Gastroesophageal sphincter (tissue), 4 donors: ENCODE measurements at regions not wholly inside any gene's neighbourhood (a gene's known extent, or its start where the extent isn't known, plus 50 kb on each side); places are given as distances from the start of the nearest gene placed in this dataset.

ENCODE experiments used
- ATAC-seq: fragments of 150-250 bp; one replicate; pipeline ENCODE4 v1.9.1; 2016; ENCODE audit warnings: mild to moderate bottlenecking, moderate library complexity
- H3K27ac ChIP-seq, 4 donors: fragments of 200-600 bp; sonication (generic) in 3 of 4; 1 replicate in 3 of 4; 2 replicates in 1 of 4; pipeline ENCODE4 v1.5.1; 2016 to 2019
- H3K27me3 ChIP-seq: fragments of 200-600 bp; sonication (generic); one replicate; pipeline ENCODE4 v1.5.1; 2019
- H3K36me3 ChIP-seq, 2 donors: fragments of 200-600 bp; sonication (generic); one replicate each; pipeline ENCODE4 v1.5.1; 2019; ENCODE audit warnings: control low read depth in 1 of 2
- H3K4me1 ChIP-seq, 3 donors: fragments of 200-600 bp; sonication (generic); 1 replicate in 2 of 3; 2 replicates in 1 of 3; pipeline ENCODE4 v1.5.1; 2016 to 2019; ENCODE audit warnings: control low read depth in 2 of 3
- H3K4me3 ChIP-seq, 2 donors: fragments of 200-600 bp; sonication (generic); one replicate each; pipeline ENCODE4 v1.5.1; 2019; ENCODE audit warnings: mild to moderate bottlenecking in 1 of 2, moderate library complexity in 1 of 2
- H3K9me3 ChIP-seq, 3 donors: fragments of 200-600 bp; sonication (generic); one replicate each; pipeline ENCODE4 v1.5.1; 2017 to 2019; ENCODE audit warnings: control low read depth in 2 of 3
- EP300 ChIP-seq: sonication (generic); formaldehyde crosslinking; IDR thresholded peaks from one replicate; pipeline ENCODE4 v1.6.1; 2017; ENCODE audit warnings: antibody characterized with exemption, mild to moderate bottlenecking
- POLR2A ChIP-seq, 2 donors: fragments of 450-650 bp; IDR thresholded peaks; one replicate each; pipeline ENCODE4 v1.6.1; 2017; ENCODE audit warnings: antibody characterized with exemption in 2 of 2, mild to moderate bottlenecking in 2 of 2, moderate library complexity in 1 of 2
- POLR2AphosphoS5 ChIP-seq: sonication (generic); formaldehyde crosslinking; IDR thresholded peaks from one replicate; pipeline ENCODE4 v1.6.1; 2017; ENCODE audit warnings: antibody characterized with exemption
- WGBS, 2 donors: methylation state at CpG; one replicate each; pipeline ENCODE4 v1.1.5; 2018; ENCODE audit warnings: low coverage in 1 of 2; 5-methylcytosine and 5-hydroxymethylcytosine counted together
- TF ChIP-seq, protein P1 (sequence below), 4 experiments: fragments of 200-600 bp in 2 of 4; fragments of 450-650 bp in 2 of 4; sonication (generic) in 1 of 4; IDR thresholded peaks; one replicate each; pipeline ENCODE4 v1.5.1; 2017 to 2019; ENCODE audit warnings: antibody characterized with exemption in 4 of 4, mild to moderate bottlenecking in 2 of 4, moderate library complexity in 2 of 4

DNA sequence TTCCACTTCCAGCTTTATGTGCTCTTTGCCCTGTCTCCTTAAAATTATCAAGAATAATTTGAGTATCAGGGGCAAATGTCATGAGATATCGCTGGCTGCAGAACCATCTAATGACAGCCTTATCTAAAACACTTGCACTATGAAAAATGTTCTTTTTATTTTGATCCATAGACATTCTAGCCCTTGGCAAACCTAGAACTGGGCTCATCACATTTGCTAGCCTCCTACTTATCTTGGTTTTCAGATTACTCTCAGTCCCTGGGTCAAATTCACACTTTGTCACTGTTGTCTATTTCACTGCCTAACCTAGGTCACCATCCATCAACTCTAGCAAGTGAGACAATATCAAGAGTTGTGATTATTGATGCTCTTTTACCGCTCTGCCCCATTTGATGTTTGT, 59.9 kb upstream of the IPO9 start:
- ATAC-seq: no peak
- TF ChIP-seq, protein P1, sequence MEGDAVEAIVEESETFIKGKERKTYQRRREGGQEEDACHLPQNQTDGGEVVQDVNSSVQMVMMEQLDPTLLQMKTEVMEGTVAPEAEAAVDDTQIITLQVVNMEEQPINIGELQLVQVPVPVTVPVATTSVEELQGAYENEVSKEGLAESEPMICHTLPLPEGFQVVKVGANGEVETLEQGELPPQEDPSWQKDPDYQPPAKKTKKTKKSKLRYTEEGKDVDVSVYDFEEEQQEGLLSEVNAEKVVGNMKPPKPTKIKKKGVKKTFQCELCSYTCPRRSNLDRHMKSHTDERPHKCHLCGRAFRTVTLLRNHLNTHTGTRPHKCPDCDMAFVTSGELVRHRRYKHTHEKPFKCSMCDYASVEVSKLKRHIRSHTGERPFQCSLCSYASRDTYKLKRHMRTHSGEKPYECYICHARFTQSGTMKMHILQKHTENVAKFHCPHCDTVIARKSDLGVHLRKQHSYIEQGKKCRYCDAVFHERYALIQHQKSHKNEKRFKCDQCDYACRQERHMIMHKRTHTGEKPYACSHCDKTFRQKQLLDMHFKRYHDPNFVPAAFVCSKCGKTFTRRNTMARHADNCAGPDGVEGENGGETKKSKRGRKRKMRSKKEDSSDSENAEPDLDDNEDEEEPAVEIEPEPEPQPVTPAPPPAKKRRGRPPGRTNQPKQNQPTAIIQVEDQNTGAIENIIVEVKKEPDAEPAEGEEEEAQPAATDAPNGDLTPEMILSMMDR (IDR thresholded peaks at IDR 0.05): no peak
- TF ChIP-seq POLR2A (IDR thresholded peaks at IDR 0.05) (no peak), POLR2AphosphoS5 (no peak), EP300 (no peak)
- no peaks in the 10 kb centered on the region for H3K36me3 ChIP-seq
- H3K27ac ChIP-seq: no peak overlapping the region
- peaks cover 0 to 16% (median 0%) of the 10 kb centered on the region in 3 donors for H3K4me1 ChIP-seq
- H3K9me3 ChIP-seq: peaks cover 0 to 20% (median 0%) of the 10 kb centered on the region in 3 donors
- no peaks in the 10 kb centered on the region for H3K27me3 ChIP-seq
- 74 to 83% methylated on average over 2 of the region's 2 CpGs for WGBS, 2 donors
- no peak overlapping the region for H3K4me3 ChIP-seq

DNA sequence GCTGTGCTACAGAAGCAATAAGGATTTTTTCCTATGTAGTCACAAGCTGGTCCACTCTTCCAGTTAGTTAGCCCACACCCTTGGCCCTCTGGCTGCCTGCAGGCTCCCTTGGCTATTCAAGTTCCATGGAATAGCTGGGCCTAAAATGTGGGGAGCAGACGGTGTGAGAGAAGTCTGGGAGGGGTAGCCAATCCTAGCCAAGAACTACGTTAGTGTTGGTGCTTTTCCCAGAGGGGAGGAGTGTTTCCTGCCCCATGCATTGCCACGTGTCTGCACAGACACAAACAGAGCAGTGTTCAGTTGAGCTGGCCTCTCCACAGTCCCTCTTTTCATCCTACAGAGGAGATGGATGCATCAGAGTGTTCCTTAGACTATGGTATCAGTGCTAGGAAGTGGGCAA, 59.0 kb upstream of the IPO9 start:
- 50% methylated on average over 1 of the region's 3 CpGs; no CpG with 5 or more reads in 1 of the 2 donors for WGBS, 2 donors
- Histone ChIP-seq H3K27ac (no peak overlapping the region), H3K4me3 (no peak overlapping the region), H3K4me1 (peaks cover 0 to 15% (median 0%) of the 10 kb centered on the region in 3 donors), H3K27me3 (no peaks in the 10 kb centered on the region), H3K36me3 (no peaks in the 10 kb centered on the region), H3K9me3 (peaks cover 0 to 20% (median 0%) of the 10 kb centered on the region in 3 donors)
- ATAC-seq: peak; percentile 67
- TF ChIP-seq POLR2AphosphoS5: no peak
- TF ChIP-seq POLR2A (IDR thresholded peaks at IDR 0.05): no peak
- TF ChIP-seq, protein P1 (IDR thresholded peaks at IDR 0.05): no peak
- TF ChIP-seq EP300: no peak

DNA sequence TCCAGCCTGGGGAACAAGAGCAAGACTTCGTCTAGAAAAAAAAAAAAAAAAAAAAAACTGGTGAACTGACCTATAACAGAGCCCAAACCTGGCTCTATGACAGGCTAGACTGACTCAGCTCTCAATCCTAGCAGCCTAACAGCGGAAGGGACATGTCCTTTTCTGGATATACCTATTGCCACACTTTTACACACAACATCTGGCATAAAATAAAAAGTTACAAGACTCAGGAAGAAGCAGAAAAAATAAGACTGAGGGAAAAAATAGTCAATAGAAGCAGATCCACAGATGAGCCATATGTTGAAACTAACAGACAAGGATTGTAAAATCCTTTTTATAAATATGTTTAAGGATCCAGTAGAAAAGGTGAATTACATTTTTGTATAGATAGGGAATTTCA, 57.5 kb upstream of the IPO9 start:
- 93 to 100% methylated on average over 1 to 2 of the region's 2 CpGs for WGBS, 2 donors
- no peak for ATAC-seq
- H3K4me1 ChIP-seq: peaks cover 0 to 15% (median 0%) of the 10 kb centered on the region in 3 donors

DNA sequence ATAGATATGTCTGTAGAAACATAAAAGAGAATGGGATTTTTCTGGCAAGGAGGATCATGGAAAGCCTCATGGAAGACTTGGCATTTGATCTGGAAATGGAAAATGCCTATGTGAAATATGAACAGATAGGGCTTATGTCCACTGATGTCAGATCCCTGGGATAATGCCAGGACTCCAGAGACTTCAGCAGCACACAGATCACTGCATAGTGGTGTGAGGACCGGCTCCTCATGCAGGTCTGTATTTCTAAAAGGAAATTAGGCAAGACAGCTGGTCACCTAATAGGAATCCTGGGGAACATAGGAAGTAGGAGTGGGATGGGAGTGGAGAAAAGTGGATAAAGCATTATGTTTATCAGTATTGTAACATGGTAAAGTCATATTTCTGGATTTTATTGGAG, 56.8 kb upstream of the IPO9 start:
- H3K27me3 ChIP-seq: no peaks in the 10 kb centered on the region
- H3K4me1 ChIP-seq: peaks cover 0 to 15% (median 0%) of the 10 kb centered on the region in 3 donors
- no peaks in the 10 kb centered on the region for H3K36me3 ChIP-seq
- no peak overlapping the region for H3K27ac ChIP-seq
- TF ChIP-seq POLR2A (IDR thresholded peaks at IDR 0.05) (no peak), EP300 (no peak), POLR2AphosphoS5 (no peak)
- TF ChIP-seq, protein P1 (IDR thresholded peaks at IDR 0.05): no peak
- no peak for ATAC-seq
- 69% methylated on average over 1 of the region's 1 CpG; no CpG with 5 or more reads in 1 of the 2 donors for WGBS, 2 donors
- no peak overlapping the region for H3K4me3 ChIP-seq
- peaks cover 0 to 20% (median 0%) of the 10 kb centered on the region in 3 donors for H3K9me3 ChIP-seq

More for the DNA sequence above, 57.5 kb upstream of the IPO9 start:
- Histone ChIP-seq H3K27me3 (no peaks in the 10 kb centered on the region), H3K4me3 (no peak overlapping the region), H3K9me3 (peaks cover 0 to 20% (median 0%) of the 10 kb centered on the region in 3 donors), H3K27ac (no peak overlapping the region), H3K36me3 (no peaks in the 10 kb centered on the region)
- TF ChIP-seq EP300: no peak
- TF ChIP-seq POLR2A (IDR thresholded peaks at IDR 0.05): no peak
- TF ChIP-seq POLR2AphosphoS5: no peak
- TF ChIP-seq, protein P1 (IDR thresholded peaks at IDR 0.05): no peak

DNA sequence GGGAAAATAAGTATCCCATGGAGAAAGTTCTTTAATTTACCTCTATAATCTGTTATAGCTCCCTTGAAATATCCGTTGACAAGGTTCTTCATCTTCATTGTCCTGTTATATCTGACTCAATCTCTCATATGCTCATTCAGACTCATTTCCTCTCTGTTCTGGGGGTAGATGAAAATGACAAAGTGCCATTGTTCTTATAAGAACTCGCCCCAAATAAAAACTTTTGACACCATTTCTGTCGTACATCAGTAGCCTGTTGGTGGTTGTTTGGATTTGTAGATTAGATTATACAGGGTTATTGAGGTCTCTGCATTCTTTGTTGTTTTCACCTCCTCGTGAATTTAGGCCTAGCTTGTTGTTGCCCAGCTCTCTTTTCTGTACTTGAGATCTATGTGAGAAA, 55.2 kb upstream of the IPO9 start:
- peaks cover 0 to 20% (median 0%) of the 10 kb centered on the region in 3 donors for H3K9me3 ChIP-seq
- peaks cover 0 to 21% (median 0%) of the 10 kb centered on the region in 3 donors for H3K4me1 ChIP-seq
- H3K27me3 ChIP-seq: no peaks in the 10 kb centered on the region
- TF ChIP-seq POLR2A (IDR thresholded peaks at IDR 0.05): no peak
- no peak for TF ChIP-seq EP300
- TF ChIP-seq, protein P1 (IDR thresholded peaks at IDR 0.05): no peak
- no peak for TF ChIP-seq POLR2AphosphoS5
- H3K4me3 ChIP-seq: no peak overlapping the region
- H3K27ac ChIP-seq: no peak overlapping the region
- no peak for ATAC-seq
- H3K36me3 ChIP-seq: no peaks in the 10 kb centered on the region
- 76 to 100% methylated on average over 2 to 4 of the region's 4 CpGs for WGBS, 2 donors
